ENCODE measurements at regions not wholly inside any gene's neighbourhood (a gene's known extent, or its start where the extent isn't known, plus 50 kb on each side); places are given as distances from the start of the nearest gene placed in this dataset.

DNA sequence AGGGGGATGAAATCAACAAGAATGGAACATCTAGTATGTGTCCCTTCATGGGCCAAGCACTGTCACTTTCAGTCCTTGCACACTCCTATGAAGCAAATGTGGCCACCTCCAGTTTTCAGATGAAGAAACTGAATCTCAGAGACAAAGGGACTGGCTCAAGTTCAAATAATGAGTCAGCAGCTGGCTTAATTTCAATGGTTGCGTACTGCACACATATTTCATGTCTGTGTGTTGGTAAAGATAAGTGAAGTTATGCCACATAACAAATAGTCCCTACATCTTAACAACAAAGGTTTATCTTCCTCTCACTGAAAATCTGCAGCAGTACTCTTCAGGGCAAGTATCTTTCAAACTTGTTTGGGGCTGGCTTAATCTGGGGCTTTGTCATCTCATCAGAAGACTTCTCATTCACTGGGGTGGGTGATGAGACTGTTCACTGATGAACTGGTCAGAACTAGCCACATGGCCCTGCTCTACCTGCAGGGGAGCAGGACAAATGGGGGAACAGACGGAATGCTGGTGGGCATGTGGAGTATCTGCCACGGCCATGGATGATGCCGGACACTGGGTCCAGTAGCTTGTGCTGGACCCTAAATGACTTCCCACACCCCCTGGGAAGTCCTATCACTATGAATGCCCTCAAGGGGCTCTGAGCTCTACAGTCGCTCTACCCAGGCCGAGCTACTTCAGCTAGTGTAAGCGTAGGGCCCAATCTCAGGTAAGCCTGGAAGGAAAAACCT lies 263.2 kb downstream of the CYP26B1 start:
- peaks cover 31 to 35% of the 10 kb centered on the region in 2 experiments for H3K4me1 ChIP-seq (ENCODE audit: control insufficient read depth in 1 of 2, insufficient read depth in 2 of 2, low read depth in 1 of 2, low read length in 1 of 2)
- DNase-seq = no peak

More for the DNA sequence above, 263.2 kb downstream of the CYP26B1 start:
- Histone ChIP-seq H3K36me3 (replicated peaks in 1 of 2; ENCODE audit: control insufficient read depth in 1 of 2, insufficient read depth in 2 of 2, low read length in 1 of 2) (no peaks in the 10 kb centered on the region), H3K79me2 (ENCODE audit: insufficient read depth) (no peaks in the 10 kb centered on the region), H3K27me3 (ENCODE audit: insufficient read depth) (no peaks in the 10 kb centered on the region), H2AFZ (ENCODE audit: low read depth) (no peak overlapping the region), H3K27ac (ENCODE audit: low read depth in 2 of 2, low read length in 1 of 2) (no peak overlapping the region; a peak in 1 of 4 replicates), H3K4me3 (ENCODE audit: low read depth in 2 of 2, low read length in 1 of 2) (no peak overlapping the region), H3F3A (replicated peaks; ENCODE audit: insufficient read depth) (no peaks in the 10 kb centered on the region), H3K9ac (no peak overlapping the region), H3K4me2 (0 out of 2 replicates have a peak overlapping the region, but pooled peaks have one; percentile 16), H3K9me2 (no peaks in the 10 kb centered on the region), H3K9me3 (no peaks in the 10 kb centered on the region), H4K20me1 (ENCODE audit: insufficient read depth) (no peaks in the 10 kb centered on the region)
- TF ChIP-seq TAF1 (IDR thresholded peaks at IDR 0.05; ENCODE audit: borderline replicate concordance, low read depth, low read length) (no peak), FOSL2 (IDR thresholded peaks at IDR 0.05; ENCODE audit: borderline replicate concordance, low read depth) (0 out of 2 replicates have a peak, but pooled peaks have one; percentile 18), NFIC (IDR thresholded peaks at IDR 0.05; ENCODE audit: borderline replicate concordance) (peak; percentile 71), ELF1 (IDR thresholded peaks at IDR 0.05) (no peak), MEF2A (IDR thresholded peaks at IDR 0.05; ENCODE audit: borderline replicate concordance, low read depth) (no peak), EZH2phosphoT487 (IDR thresholded peaks at IDR 0.05; ENCODE audit: borderline replicate concordance, low read depth) (no peak), GABPA (IDR thresholded peaks at IDR 0.05; ENCODE audit: low read depth) (no peak), EP300 (IDR thresholded peaks at IDR 0.05; ENCODE audit: borderline replicate concordance in 1 of 2, low read depth in 1 of 2, low read length in 1 of 2) (no peak), FOXM1 (IDR thresholded peaks at IDR 0.05; ENCODE audit: low read depth) (no peak), SMC3 (IDR thresholded peaks at IDR 0.05; ENCODE audit: low read depth, low read length) (no peak), GATA2 (CRISPR knock-in tag; IDR thresholded peaks at IDR 0.05) (no peak), TEAD4 (IDR thresholded peaks at IDR 0.05; ENCODE audit: borderline replicate concordance, insufficient read depth) (no peak), JUND (IDR thresholded peaks at IDR 0.05) (0 out of 2 replicates have a peak, but pooled peaks have one; percentile 25)
- TF ChIP-seq, protein P1, sequence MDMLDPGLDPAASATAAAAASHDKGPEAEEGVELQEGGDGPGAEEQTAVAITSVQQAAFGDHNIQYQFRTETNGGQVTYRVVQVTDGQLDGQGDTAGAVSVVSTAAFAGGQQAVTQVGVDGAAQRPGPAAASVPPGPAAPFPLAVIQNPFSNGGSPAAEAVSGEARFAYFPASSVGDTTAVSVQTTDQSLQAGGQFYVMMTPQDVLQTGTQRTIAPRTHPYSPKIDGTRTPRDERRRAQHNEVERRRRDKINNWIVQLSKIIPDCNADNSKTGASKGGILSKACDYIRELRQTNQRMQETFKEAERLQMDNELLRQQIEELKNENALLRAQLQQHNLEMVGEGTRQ (IDR thresholded peaks at IDR 0.05; ENCODE audit: borderline replicate concordance, low read depth, low read length) = no peak
- TF ChIP-seq, protein P2, sequence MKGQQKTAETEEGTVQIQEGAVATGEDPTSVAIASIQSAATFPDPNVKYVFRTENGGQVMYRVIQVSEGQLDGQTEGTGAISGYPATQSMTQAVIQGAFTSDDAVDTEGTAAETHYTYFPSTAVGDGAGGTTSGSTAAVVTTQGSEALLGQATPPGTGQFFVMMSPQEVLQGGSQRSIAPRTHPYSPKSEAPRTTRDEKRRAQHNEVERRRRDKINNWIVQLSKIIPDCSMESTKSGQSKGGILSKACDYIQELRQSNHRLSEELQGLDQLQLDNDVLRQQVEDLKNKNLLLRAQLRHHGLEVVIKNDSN (IDR thresholded peaks at IDR 0.05; ENCODE audit: borderline replicate concordance, low read depth) = no peak
- TF ChIP-seq, protein P3, sequence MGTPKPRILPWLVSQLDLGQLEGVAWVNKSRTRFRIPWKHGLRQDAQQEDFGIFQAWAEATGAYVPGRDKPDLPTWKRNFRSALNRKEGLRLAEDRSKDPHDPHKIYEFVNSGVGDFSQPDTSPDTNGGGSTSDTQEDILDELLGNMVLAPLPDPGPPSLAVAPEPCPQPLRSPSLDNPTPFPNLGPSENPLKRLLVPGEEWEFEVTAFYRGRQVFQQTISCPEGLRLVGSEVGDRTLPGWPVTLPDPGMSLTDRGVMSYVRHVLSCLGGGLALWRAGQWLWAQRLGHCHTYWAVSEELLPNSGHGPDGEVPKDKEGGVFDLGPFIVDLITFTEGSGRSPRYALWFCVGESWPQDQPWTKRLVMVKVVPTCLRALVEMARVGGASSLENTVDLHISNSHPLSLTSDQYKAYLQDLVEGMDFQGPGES (IDR thresholded peaks at IDR 0.05; ENCODE audit: low read depth, low read length) = no peak
- TF ChIP-seq, protein P4, sequence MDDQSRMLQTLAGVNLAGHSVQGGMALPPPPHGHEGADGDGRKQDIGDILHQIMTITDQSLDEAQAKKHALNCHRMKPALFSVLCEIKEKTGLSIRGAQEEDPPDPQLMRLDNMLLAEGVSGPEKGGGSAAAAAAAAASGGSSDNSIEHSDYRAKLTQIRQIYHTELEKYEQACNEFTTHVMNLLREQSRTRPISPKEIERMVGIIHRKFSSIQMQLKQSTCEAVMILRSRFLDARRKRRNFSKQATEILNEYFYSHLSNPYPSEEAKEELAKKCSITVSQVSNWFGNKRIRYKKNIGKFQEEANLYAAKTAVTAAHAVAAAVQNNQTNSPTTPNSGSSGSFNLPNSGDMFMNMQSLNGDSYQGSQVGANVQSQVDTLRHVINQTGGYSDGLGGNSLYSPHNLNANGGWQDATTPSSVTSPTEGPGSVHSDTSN (IDR thresholded peaks at IDR 0.05) = peak; percentile 30; the same call in 1 of the 2 replicates
- ChIA-PET POLR2A (no interaction called here), CTCF (interaction anchor here (1.2 to 1.9 kb wide), 4 partner anchors 10 to 85 kb away, joined by 3 to 9 read pairs (median 5); no protein-coding TSS in a partner anchor)
- 55% methylated on average over 7 of the region's 7 CpGs for WGBS (ENCODE audit: low lambda C conversion rate)

Data from SK-N-SH (cell line).